ENCODE measurements at regions not wholly inside any gene's neighbourhood (a gene's known extent, or its start where the extent isn't known, plus 50 kb on each side); places are given as distances from the start of the nearest gene placed in this dataset.

DNA sequence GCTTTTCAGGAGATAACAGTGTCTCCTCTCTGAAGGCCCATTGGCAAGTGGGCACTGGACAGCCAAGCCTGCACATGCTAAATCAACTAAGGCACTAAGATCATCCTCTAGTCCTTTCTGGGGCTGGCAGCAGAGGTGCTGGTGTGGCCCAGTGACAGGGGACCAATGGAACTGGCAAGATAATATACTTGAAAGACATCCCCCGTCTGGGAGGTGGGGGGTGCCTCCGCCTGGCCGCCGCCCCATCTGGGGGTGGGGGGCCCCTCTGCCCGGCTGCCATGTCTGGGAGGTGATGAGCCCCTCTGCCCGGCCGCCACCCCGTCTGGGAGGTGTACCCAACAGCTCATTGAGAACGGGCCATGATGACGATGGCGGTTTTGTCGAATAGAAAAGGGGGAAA lies 223.3 kb downstream of the UNC5CL start:
- TF ChIP-seq, protein P1, sequence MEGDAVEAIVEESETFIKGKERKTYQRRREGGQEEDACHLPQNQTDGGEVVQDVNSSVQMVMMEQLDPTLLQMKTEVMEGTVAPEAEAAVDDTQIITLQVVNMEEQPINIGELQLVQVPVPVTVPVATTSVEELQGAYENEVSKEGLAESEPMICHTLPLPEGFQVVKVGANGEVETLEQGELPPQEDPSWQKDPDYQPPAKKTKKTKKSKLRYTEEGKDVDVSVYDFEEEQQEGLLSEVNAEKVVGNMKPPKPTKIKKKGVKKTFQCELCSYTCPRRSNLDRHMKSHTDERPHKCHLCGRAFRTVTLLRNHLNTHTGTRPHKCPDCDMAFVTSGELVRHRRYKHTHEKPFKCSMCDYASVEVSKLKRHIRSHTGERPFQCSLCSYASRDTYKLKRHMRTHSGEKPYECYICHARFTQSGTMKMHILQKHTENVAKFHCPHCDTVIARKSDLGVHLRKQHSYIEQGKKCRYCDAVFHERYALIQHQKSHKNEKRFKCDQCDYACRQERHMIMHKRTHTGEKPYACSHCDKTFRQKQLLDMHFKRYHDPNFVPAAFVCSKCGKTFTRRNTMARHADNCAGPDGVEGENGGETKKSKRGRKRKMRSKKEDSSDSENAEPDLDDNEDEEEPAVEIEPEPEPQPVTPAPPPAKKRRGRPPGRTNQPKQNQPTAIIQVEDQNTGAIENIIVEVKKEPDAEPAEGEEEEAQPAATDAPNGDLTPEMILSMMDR (conservative IDR thresholded peaks at IDR 0.05 in 1 of 2, IDR thresholded peaks at IDR 0.05 in 1 of 2; ENCODE audit: low read depth in 1 of 2, low read length in 2 of 2): no peak
- no peak for TF ChIP-seq EZH2 (IDR thresholded peaks at IDR 0.05; ENCODE audit: low read length, missing control alignments)

Data from fibroblast of lung (primary cell).